ENCODE measurements at regions not wholly inside any gene's neighbourhood (a gene's known extent, or its start where the extent isn't known, plus 50 kb on each side); places are given as distances from the start of the nearest gene placed in this dataset.

DNA sequence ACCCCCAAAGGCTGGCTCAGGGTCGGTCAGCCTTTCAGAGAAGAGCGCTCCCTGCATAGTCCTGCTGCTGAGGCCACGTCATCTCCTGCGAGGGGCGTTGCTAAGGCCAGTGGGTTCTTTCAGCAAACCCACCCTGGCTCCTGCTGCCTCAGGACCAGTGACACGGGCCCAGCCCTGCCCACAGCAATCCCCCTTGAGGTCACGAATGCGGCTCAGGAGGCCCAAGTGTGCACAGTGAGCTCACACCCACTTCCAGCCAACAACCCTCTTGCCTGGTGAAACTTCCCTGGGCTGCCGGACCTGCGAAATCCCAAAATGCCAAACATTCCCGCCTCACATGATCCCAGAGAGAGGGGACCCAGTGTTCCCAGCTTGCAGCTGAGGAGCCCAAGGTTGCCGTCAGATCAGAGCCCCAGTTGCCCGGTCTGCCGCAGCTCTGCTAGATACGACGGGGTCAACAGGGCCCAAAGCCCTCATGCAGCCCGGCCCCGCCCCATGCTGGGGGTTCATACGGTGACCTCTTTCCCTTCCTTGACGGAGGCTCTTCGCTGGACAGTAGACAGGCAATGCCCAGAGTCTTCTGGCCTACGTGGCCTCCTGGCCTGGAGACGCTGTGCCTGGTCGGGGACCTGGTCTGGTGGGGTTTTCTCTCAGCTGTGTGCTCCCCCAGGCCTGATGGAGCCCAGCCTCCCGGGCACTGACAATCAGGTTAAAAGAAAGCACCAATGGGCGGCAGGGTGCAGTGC lies 116.4 kb upstream of the COL5A1 start:
- TF ChIP-seq, protein P1, sequence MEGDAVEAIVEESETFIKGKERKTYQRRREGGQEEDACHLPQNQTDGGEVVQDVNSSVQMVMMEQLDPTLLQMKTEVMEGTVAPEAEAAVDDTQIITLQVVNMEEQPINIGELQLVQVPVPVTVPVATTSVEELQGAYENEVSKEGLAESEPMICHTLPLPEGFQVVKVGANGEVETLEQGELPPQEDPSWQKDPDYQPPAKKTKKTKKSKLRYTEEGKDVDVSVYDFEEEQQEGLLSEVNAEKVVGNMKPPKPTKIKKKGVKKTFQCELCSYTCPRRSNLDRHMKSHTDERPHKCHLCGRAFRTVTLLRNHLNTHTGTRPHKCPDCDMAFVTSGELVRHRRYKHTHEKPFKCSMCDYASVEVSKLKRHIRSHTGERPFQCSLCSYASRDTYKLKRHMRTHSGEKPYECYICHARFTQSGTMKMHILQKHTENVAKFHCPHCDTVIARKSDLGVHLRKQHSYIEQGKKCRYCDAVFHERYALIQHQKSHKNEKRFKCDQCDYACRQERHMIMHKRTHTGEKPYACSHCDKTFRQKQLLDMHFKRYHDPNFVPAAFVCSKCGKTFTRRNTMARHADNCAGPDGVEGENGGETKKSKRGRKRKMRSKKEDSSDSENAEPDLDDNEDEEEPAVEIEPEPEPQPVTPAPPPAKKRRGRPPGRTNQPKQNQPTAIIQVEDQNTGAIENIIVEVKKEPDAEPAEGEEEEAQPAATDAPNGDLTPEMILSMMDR (IDR thresholded peaks at IDR 0.05) = no peak
- TF ChIP-seq POLR2AphosphoS5 (IDR thresholded peaks at IDR 0.05) (no peak), POLR2A (IDR thresholded peaks at IDR 0.05) (no peak)

Data from prostate gland (tissue), 2 donors.